ENCODE measurements at regions not wholly inside any gene's neighbourhood (a gene's known extent, or its start where the extent isn't known, plus 50 kb on each side); places are given as distances from the start of the nearest gene placed in this dataset.

DNA sequence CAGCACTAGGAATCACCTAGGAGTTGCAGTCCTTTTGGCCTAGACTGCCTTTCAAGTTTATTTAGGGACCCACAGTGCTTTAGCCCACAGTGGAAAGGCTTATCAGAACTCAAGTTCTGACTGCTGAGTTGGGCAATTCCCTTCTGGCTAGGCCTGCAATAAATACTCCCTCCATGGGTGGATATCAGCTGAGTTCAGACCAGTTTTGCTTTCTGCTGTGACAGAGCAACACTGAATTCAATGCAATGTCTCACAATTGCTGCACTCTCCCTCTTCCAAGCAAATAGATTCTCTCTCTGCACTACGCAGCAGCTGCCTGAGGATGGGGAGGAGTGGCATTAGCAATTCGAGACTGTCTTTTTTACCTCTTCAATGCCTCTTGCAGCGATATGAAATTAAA lies 1153.3 kb downstream of the SORCS1 start:
- TF ChIP-seq, protein P1, sequence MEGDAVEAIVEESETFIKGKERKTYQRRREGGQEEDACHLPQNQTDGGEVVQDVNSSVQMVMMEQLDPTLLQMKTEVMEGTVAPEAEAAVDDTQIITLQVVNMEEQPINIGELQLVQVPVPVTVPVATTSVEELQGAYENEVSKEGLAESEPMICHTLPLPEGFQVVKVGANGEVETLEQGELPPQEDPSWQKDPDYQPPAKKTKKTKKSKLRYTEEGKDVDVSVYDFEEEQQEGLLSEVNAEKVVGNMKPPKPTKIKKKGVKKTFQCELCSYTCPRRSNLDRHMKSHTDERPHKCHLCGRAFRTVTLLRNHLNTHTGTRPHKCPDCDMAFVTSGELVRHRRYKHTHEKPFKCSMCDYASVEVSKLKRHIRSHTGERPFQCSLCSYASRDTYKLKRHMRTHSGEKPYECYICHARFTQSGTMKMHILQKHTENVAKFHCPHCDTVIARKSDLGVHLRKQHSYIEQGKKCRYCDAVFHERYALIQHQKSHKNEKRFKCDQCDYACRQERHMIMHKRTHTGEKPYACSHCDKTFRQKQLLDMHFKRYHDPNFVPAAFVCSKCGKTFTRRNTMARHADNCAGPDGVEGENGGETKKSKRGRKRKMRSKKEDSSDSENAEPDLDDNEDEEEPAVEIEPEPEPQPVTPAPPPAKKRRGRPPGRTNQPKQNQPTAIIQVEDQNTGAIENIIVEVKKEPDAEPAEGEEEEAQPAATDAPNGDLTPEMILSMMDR (IDR thresholded peaks at IDR 0.05): no peak
- TF ChIP-seq ZFX (IDR thresholded peaks at IDR 0.05; ENCODE audit: borderline replicate concordance): no peak
- H3K27ac ChIP-seq: no peak overlapping the region

DNA sequence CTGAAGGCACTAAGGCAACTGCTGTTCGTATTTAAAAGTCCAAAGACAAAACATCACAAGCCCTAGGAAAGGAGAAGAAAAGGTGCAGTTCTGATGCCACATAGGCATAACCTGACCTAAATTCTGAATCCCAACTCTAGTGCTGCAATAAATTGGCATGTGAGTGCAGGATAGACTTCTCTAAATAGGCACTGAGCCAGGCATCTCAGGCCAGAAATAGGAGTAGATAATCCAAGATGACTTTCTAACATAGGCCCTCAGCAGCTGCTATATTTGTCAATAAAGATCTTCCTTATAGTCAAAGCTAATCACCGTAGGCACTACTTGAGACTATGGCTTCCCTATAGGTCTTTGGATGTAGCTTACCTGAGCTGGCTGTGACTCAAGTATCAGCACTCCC lies 1163.8 kb downstream of the SORCS1 start:
- no peak for TF ChIP-seq ZFX (IDR thresholded peaks at IDR 0.05; ENCODE audit: borderline replicate concordance)
- TF ChIP-seq, protein P1 (IDR thresholded peaks at IDR 0.05): no peak
- H3K27ac ChIP-seq: no peak overlapping the region

DNA sequence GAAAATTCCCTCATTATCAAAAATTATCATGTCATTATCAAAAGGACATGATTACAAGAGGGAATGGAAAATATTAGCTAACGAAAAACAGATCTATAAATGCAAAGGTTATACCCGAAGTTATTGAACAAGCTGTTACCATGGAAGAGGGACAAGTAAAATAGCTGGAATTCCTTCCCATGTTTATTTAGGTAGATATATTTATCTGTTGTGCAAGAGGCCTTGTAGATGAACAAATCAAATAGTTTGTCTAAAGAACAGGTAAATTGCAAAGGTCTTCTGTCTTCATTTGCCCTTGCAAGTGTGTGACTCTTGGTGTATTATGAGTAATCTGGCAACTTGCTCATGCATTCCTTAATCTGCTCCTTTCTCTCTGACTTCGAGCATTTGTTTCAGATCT lies 1170.9 kb downstream of the SORCS1 start:
- H3K27ac ChIP-seq: no peak overlapping the region
- TF ChIP-seq, protein P1 (IDR thresholded peaks at IDR 0.05): no peak
- TF ChIP-seq ZFX (IDR thresholded peaks at IDR 0.05; ENCODE audit: borderline replicate concordance): no peak

DNA sequence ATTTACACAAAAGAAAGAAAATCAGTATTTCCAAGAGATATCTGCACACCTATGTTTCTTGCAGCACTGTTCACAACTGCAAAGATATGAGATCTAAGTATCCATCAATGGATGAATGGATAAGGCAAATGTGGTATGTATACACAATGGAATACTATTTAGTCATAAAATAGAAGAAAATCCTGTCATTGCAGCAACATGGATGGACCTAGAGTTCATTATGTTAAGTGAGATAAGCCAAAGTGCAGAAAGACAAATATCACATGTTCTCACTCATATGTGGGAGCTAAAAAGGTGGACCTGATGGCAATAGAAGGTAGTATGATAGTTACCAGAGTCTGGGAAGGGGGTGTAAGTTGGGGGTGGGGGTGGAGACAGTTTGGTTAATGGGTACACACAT lies 1171.6 kb downstream of the SORCS1 start:
- TF ChIP-seq, protein P1 (IDR thresholded peaks at IDR 0.05): no peak
- TF ChIP-seq ZFX (IDR thresholded peaks at IDR 0.05; ENCODE audit: borderline replicate concordance): no peak
- H3K27ac ChIP-seq: no peak overlapping the region

DNA sequence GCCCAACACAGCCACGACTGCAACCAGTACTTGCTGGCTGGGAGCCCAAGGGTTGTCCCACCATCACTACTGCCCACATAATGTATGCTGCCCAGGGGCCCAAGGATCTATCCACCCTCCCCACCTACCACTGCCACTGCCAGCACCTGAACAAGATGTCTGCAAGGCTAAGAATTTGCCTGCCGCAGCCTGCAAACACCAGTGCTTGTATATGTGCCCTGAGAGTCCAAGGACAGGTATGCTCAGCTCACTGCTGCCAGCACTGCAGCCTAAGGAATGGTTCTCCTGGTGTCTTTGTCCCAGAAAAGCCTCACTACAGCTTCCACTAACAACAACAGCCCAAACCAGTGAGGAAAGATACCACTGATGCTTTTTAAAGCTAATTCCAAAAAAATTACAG lies 1174.0 kb downstream of the SORCS1 start:
- no peak overlapping the region for H3K27ac ChIP-seq
- no peak for TF ChIP-seq ZFX (IDR thresholded peaks at IDR 0.05; ENCODE audit: borderline replicate concordance)
- TF ChIP-seq, protein P1 (IDR thresholded peaks at IDR 0.05): no peak

DNA sequence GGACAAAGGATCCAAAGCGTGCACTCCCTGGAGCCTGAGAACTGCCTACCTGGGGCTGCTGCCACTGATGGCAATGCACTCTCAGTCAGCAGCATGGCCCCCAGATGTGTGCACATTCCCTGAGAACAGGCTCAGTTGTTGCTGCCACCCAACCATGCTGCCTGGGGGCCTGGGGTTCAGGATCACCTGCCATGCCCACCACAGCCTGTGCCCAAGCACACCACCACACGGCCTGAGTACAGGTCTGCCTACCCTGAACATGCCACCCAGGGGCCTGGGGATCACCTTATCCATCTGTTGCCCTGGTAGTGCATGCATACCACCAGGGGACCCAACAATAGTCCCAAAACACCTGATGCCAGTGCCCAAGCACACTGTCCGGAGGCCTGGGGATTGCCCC lies 1174.5 kb downstream of the SORCS1 start:
- TF ChIP-seq, protein P1 (IDR thresholded peaks at IDR 0.05): no peak
- no peak for TF ChIP-seq ZFX (IDR thresholded peaks at IDR 0.05; ENCODE audit: borderline replicate concordance)

DNA sequence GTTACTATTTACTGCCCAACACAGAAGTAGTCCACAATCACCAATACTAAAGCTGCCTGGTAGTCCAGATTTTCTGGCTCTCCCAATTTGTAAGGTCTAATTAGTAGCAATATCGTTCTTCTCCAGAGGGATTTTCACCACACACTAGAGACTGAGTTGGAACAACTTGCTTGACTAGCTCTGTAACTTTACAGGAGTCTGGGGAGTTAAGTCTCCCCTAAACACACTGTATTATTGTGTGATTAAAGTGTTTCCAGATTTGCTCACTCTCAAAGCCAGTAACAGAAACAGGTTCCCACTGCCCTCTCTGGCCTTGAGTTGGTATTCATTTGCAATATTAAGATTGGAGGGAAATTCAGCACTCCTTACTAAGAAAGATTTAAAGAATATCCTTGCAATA lies 1175.7 kb downstream of the SORCS1 start:
- no peak for TF ChIP-seq ZFX (IDR thresholded peaks at IDR 0.05; ENCODE audit: borderline replicate concordance)
- TF ChIP-seq, protein P1 (IDR thresholded peaks at IDR 0.05): no peak

More for the DNA sequence above, 1174.5 kb downstream of the SORCS1 start:
- no peak overlapping the region for H3K27ac ChIP-seq

More for the DNA sequence above, 1175.7 kb downstream of the SORCS1 start:
- no peak overlapping the region for H3K27ac ChIP-seq

Data from 22Rv1 (cell line).